ENCODE measurements at regions not wholly inside any gene's neighbourhood (a gene's known extent, or its start where the extent isn't known, plus 50 kb on each side); places are given as distances from the start of the nearest gene placed in this dataset.
"Not testable (repeated sequence)": the region's sequence is repeated elsewhere in the genome, so short reads cannot be mapped to it uniquely, and the experiment has no call there.

- DNase-seq (no peak), ATAC-seq (no peak)
- intact Hi-C loops (cut with micrococcal nuclease) = no loop called here
Measured at GRCh38 chr12:126212824-126213223, 1147.6 kb downstream of the AACS start.

- intact Hi-C loops (cut with micrococcal nuclease) = no loop called here
- no peak for ATAC-seq
- no peak for DNase-seq
Measured at GRCh38 chr12:126218697-126219096, 1153.5 kb downstream of the AACS start.

GRCh38 chr12:126219139-126219538, 1153.9 kb downstream of the AACS start:
- no peak for ATAC-seq
- no peak for DNase-seq
- intact Hi-C loops (cut with micrococcal nuclease) = no loop called here

DNA sequence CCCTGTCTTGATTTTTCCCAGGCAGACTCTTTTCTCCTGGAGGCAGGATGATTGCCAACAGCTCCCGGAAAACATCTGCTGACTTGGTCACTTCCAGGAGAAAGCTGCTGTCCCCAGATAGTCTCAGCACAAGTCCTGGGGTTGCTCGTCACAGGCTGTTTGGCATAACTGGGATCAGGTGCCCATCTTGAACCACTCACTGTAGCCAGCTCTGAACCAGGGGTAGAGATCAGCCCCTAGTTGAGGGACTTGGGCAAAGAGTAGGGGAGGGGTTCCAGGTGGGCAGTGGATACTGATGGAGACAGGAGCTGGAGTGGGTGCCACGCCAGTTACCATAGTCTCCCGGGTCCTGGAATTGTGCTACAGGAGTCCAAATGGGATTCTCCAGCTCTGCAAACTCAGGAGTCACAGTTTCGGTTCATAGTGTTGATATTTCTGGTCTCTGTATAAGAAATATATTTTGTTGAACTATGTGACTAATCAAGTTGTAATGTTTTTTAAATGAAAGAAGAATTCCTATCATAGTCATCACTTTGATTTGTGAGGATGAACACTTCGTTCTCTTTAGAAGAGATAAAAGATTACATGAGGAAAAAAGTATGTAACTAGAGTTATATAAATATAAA, 1154.5 kb downstream of the AACS start:
- intact Hi-C loops (cut with micrococcal nuclease) = no loop called here
- no peak for ATAC-seq

DNA sequence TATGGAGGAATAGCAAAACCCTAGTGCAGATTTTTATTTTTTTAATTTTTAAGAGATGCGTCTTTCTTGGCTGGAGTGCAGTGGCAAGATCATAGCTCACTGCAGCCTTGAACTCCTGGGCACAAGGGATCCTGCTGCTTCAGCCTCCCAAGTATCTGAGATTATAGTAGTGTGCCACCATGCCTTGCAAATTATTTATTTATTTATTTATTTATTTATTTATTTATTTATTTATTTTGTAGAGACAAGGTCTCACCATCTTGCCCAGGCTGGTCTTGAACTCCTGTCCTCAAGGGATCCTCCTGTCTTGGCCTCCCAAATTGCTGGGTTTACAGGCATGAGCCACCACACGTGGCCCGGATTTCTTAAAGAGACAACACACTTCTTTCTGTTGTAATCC, 1158.8 kb downstream of the AACS start:
- no peak for DNase-seq
- intact Hi-C loops (cut with micrococcal nuclease) = no loop called here
- no peak for ATAC-seq

More for the DNA sequence above, 1154.5 kb downstream of the AACS start:
- no peak for DNase-seq

DNA sequence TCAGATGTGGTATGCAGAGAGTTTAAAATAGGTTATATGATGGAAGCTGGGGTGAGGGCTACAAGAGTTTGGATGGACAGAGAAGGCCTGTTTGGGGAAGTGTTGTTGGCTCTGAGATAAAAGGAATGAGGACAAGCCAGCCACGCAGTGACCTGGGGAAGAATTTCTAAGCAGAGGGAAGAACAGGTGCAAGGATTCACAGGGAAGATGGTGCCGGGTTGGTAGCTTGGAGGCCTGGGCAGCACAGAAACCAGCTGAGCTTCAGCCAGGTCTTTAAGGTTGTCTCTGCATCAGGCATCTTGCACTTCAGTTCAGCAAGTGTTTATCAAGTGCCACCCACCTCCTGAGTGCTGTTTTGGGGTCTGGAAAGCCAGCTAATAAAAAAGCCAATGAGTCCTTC, 1163.7 kb downstream of the AACS start:
- DNase-seq (no peak), ATAC-seq (no peak)
- intact Hi-C loops (cut with micrococcal nuclease) = no loop called here

DNA sequence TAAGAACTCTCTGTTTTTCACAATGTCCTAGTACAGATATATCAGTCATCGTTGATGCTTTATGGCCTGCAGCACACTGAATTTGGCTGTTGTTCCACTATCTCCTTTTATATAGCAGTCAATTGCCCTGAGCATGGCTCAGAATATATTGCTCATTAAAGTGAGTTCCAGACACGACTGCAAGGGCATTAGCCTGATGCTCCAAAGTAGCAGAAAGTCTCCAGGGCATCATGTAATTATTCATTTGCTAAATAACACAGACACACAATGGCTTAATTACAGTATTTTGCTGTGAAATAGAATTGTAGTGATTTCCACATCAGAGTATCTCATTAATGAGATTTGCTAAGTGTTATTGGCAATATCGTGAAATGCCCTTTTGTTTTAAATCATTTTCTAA, 1167.5 kb downstream of the AACS start:
- intact Hi-C loops (cut with micrococcal nuclease) = no loop called here
- ATAC-seq (no peak), DNase-seq (no peak)

DNA sequence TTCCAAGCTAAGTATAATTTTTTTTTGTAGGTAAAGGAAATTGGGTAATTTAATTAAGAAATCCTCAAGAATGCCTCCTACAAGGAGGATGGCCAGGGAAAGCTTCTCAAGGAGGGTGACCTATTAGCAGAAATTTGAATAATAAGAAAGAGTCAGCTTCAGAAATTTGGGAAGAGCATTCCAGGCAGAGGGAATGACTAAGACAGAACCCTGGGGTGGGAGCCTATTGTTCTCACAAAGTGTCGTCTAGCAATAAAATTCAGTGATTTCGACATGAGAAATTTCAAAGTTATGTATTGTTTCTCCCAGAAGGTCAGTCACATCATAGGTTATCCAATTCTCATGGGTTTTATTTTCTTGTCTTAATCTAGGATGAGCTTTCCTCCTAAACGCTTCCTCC, 1168.4 kb downstream of the AACS start:
- DNase-seq (no peak), ATAC-seq (no peak)
- intact Hi-C loops (cut with micrococcal nuclease) = no loop called here

DNA sequence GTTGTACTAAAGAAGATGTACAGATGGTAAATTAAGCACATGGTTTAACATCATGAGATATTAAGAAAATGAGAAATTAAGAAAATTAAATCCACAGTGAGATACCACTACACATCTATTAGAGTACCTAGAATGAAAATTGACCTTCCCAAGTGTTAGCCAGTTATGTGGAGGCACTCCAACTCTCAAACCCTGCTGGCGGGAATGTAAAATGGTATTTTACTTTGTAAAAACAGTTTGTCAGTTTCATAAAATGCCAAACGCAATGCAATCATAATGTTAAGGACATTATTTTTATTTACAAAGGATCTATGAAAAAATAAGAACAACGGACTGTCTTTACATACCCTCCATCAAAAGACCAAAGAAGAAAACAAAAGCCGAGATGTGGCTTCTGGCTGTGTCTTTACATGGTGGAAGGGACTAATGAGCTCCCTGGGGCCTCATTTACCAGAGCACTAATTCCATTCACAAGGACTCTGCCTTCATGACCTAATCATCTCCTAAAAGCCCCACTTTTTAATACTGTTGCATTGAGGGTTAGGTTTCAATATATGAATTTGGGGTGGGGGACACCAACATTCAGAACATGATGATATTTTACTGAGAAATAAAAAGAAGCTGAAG, 1178.7 kb downstream of the AACS start:
- DNase-seq (no peak), ATAC-seq (no peak)
- intact Hi-C loops (cut with micrococcal nuclease) = no loop called here

- ATAC-seq = no peak
- intact Hi-C loops (cut with micrococcal nuclease) = no loop called here
- DNase-seq = no peak
Measured at GRCh38 chr12:126247936-126248335, 1182.7 kb downstream of the AACS start.

- intact Hi-C loops (cut with micrococcal nuclease) = no loop called here
- ATAC-seq (no peak), DNase-seq (no peak)
Measured at GRCh38 chr12:126248871-126249403, 1183.7 kb downstream of the AACS start.

DNA sequence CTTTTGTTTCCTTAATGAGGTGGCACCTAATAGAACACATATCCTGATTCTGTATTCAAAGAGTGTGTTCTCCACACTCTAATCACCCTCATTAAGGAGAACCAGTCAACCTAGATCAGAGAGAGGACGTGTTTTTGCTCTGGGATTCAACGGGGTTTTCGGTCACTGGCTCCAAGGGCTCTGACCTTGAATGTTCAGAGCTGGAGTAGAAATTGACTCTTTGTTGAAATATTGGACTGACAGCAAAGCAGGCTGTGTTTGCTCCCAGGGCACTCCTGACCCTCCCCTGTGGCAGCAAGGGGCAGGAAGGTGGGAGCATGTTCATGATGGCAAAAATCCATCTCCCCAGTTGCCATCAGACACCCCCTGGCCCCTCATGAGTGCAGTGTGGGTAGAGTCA, 1193.0 kb downstream of the AACS start:
- no peak for ATAC-seq
- intact Hi-C loops (cut with micrococcal nuclease) = no loop called here
- DNase-seq = no peak

- ATAC-seq = no peak
- intact Hi-C loops (cut with micrococcal nuclease) = no loop called here
- no peak for DNase-seq
Measured at GRCh38 chr12:126262829-126263228, 1197.6 kb downstream of the AACS start.

- no peak for DNase-seq
- ATAC-seq = no peak
- intact Hi-C loops (cut with micrococcal nuclease) = no loop called here
Measured at GRCh38 chr12:126268222-126268621, 1203.0 kb downstream of the AACS start.

- intact Hi-C loops (cut with micrococcal nuclease) = no loop called here
- ATAC-seq = no peak
Measured at GRCh38 chr12:126271159-126271558, 1205.9 kb downstream of the AACS start.

GRCh38 chr12:126282691-126283090, 1217.5 kb downstream of the AACS start:
- intact Hi-C loops (cut with micrococcal nuclease) = no loop called here
- DNase-seq = no peak
- ATAC-seq = no peak

More at GRCh38 chr12:126271159-126271558, 1205.9 kb downstream of the AACS start:
- DNase-seq = no peak

- intact Hi-C loops (cut with micrococcal nuclease) = no loop called here
Measured at GRCh38 chr12:126286203-126286602, 1221.0 kb downstream of the AACS start.

GRCh38 chr12:126290456-126290855, 1225.2 kb downstream of the AACS start:
- intact Hi-C loops (cut with micrococcal nuclease) = no loop called here
- ATAC-seq (no peak), DNase-seq (no peak)

More at GRCh38 chr12:126286203-126286602, 1221.0 kb downstream of the AACS start:
- no peak for ATAC-seq
- no peak for DNase-seq

DNA sequence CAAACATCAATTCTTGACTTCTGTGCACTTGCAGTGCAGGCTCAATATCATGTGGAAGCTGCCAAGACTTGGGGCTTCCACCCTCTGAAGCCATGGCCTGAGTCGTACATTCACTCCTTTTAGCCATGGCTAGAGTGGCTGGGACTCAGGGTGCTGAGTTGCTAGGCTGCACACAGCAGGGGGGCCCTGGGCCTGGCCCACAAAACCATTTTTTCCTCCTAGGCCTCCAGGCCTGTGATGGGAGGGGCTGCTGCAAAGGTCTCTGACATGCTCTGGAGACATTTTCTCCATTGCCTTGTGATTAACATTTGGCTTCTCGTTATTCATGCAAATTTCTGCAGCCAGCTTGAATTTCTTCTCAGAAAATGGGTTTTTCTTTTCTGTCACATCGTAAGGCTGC, 1226.8 kb downstream of the AACS start:
- intact Hi-C loops (cut with micrococcal nuclease); DNase-seq: not testable (repeated sequence)

DNA sequence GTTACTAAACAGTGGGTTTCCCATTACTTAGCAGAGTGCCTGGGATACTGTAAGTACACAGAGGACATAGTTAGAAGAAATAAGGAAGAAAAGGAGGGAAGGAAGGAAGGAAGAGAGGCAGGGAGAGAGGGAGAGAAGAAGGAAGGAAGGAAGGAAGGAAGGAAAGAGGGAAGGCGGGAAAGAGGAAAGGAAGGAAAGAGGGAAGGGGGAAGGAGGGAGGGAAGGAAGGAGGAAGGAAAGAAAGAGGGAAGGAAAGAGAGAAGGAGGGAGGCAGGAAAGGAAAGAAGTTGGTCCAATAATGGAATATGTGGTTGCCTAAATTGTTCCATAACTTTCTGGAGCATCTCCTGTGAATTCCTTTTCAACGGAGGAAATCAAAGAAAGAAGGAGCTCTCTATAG, 1230.4 kb downstream of the AACS start:
- intact Hi-C loops (cut with micrococcal nuclease) = no loop called here
- ATAC-seq = no peak
- DNase-seq = no peak

More for the DNA sequence above, 1226.8 kb downstream of the AACS start:
- not testable (repeated sequence) for ATAC-seq

GRCh38 chr12:126309278-126309677, 1244.0 kb downstream of the AACS start:
- intact Hi-C loops (cut with micrococcal nuclease) = no loop called here
- ATAC-seq (no peak), DNase-seq (no peak)
